Fibroblast of mammary gland (primary cell): ENCODE measurements at regions not wholly inside any gene's neighbourhood (a gene's known extent, or its start where the extent isn't known, plus 50 kb on each side); places are given as distances from the start of the nearest gene placed in this dataset.

ENCODE experiments used
- DNase-seq: peaks from one replicate; pipeline ENCODE4 v3.0.0-alpha.2; 2010; ENCODE audit warnings: low read depth
- H3K4me3 ChIP-seq: 2 replicates; pipeline ENCODE4 v1.5.1; 2011; ENCODE audit warnings: low read depth, mild to moderate bottlenecking, low read length, moderate library complexity; ENCODE audit not compliant: control insufficient read depth
- TF ChIP-seq, protein P1 (sequence below): conservative IDR thresholded peaks from 2 replicates; pipeline ENCODE4 v1.5.1; 2011; ENCODE audit warnings: low read depth, low read length, inconsistent platforms; ENCODE audit not compliant: control insufficient read depth, insufficient read depth

- H3K4me3 ChIP-seq = no peak overlapping the region
- TF ChIP-seq, protein P1, sequence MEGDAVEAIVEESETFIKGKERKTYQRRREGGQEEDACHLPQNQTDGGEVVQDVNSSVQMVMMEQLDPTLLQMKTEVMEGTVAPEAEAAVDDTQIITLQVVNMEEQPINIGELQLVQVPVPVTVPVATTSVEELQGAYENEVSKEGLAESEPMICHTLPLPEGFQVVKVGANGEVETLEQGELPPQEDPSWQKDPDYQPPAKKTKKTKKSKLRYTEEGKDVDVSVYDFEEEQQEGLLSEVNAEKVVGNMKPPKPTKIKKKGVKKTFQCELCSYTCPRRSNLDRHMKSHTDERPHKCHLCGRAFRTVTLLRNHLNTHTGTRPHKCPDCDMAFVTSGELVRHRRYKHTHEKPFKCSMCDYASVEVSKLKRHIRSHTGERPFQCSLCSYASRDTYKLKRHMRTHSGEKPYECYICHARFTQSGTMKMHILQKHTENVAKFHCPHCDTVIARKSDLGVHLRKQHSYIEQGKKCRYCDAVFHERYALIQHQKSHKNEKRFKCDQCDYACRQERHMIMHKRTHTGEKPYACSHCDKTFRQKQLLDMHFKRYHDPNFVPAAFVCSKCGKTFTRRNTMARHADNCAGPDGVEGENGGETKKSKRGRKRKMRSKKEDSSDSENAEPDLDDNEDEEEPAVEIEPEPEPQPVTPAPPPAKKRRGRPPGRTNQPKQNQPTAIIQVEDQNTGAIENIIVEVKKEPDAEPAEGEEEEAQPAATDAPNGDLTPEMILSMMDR = no peak
- no peak for DNase-seq
Observed at GRCh38 chr10:42973870-42974692, 102.8 kb upstream of the RET start.

DNA sequence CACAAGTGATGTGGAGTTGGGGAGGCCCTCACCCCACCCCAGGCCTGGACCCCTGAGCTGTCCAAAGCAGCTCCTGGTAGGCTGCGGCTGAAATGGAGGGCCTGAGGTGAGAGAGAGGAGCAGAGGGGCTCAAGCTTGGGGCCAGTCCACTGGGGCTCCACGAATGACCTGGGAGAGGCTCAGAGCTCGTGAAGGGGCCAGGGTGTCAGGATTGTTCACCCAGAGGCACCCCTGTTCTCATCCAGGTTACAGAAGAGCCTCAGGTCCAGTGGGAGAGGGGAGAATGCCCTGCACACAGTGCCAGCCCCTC lies 102.2 kb upstream of the RET start:
- TF ChIP-seq, protein P1 = no peak
- H3K4me3 ChIP-seq = no peak overlapping the region
- no peak for DNase-seq

DNA sequence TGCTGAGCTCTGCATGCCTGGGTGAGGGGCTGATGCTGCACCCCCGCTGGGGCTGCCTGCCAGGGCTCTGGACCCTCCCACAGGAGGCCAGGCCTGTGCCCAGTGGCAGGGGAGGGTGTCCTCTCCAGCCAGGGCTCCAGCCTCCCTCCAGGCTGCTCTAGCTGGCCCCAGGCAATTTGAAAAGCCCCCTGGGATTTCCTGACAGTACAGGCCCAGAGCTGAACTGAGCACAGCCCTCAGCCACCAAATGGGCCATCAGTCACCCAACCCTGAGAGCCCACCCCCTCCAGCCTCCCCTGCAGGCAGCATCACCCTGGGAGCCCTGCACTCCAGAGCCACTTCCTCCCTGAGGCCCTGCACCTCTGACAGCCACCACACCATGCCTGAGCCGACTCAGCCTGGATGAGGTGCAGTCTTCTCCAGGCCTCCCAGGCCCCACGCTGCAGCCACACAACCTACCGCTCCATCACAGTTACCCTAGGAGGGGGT lies 101.8 kb upstream of the RET start:
- TF ChIP-seq, protein P1 = no peak
- no peak for DNase-seq
- H3K4me3 ChIP-seq = no peak overlapping the region

DNA sequence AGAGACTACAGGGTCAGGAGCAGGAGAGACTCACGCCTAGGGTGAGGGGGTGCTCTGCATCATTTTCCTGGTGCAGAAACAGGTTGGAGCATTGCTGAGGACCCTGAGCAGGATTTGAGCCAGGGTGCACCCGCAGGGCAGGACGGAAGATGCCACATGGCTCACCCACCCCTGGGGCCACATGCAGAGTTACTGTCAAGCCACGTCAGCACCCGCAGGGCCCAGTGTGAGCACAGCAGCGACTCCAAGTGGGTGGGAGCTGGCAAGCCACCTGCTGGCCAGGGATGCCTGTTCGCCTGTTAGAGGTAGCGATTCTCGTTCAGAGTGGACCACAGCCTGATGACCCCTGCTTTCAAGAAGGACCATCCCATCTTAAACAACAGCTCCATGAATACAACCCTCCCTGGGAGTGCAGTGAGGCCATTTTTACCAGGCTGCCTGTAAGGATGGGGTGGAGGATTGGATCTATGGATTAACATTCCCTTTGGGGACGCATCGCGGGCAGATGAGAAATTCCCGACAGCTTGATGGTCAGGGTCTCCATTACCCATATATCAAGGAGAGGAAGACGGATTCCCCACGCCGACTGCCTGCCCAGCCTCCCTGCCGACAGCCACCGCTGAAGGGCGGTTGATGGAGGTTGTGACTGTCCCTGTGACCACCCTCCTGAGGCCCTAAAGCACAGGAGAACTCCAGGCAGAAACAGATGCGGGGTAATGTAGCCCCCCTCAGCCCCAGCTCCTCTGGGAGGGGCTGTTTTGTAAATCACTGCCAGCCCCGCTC lies 101.1 kb upstream of the RET start:
- H3K4me3 ChIP-seq = no peak overlapping the region
- no peak for DNase-seq
- TF ChIP-seq, protein P1 = no peak

- H3K4me3 ChIP-seq = no peak overlapping the region
- no peak for DNase-seq
- TF ChIP-seq, protein P1 = no peak
Observed at GRCh38 chr10:42976351-42977031, 100.4 kb upstream of the RET start.

DNA sequence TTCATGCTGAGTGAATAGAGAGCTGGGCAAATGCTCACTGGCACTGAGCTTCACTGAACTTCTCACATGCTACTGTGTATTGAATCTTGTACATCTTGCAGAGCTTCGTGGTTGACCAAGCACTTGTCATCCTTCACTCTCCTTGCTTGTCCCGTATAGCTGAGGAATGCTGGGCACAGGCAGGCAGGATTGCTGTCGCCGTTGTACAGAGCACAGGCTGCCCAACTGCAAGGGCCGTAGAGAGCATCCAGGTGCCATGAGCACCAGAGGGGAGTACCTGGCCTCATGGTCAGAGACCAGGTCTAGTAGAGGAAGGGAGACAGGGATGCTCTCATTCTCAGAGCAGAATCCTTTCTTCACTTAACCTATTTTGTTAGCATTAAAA lies 99.8 kb upstream of the RET start:
- TF ChIP-seq, protein P1 = no peak
- no peak overlapping the region for H3K4me3 ChIP-seq
- DNase-seq = no peak
